ENCODE measurements at regions not wholly inside any gene's neighbourhood (a gene's known extent, or its start where the extent isn't known, plus 50 kb on each side); places are given as distances from the start of the nearest gene placed in this dataset.

DNA sequence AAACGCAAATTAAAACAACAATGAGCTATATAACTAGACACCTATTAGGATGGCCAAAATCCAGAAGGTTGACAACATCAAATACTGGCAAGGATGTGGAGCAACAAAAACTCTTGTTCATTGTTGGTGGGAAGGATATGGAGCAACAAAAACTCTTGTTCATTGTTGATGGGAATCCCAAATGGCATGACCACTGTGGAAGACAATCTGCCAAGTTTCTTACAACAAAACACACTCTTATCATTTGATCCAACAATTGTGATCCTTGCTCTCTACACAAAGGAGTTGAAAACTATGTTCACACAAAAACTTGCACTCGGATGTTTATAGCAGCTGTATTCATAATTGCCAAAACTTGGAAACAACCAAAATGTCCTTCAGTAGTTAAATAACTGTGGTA is 61.8 kb upstream of the LAMA2 start:
- H3K79me2 ChIP-seq: no peaks in the 10 kb centered on the region
- TF ChIP-seq, protein P1, sequence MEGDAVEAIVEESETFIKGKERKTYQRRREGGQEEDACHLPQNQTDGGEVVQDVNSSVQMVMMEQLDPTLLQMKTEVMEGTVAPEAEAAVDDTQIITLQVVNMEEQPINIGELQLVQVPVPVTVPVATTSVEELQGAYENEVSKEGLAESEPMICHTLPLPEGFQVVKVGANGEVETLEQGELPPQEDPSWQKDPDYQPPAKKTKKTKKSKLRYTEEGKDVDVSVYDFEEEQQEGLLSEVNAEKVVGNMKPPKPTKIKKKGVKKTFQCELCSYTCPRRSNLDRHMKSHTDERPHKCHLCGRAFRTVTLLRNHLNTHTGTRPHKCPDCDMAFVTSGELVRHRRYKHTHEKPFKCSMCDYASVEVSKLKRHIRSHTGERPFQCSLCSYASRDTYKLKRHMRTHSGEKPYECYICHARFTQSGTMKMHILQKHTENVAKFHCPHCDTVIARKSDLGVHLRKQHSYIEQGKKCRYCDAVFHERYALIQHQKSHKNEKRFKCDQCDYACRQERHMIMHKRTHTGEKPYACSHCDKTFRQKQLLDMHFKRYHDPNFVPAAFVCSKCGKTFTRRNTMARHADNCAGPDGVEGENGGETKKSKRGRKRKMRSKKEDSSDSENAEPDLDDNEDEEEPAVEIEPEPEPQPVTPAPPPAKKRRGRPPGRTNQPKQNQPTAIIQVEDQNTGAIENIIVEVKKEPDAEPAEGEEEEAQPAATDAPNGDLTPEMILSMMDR (IDR thresholded peaks at IDR 0.05; ENCODE audit: poor library complexity): no peak
- TF ChIP-seq EZH2phosphoT487 (IDR thresholded peaks at IDR 0.05; ENCODE audit: low read depth, severe bottlenecking, unreplicated experiment) (no peak), EZH2 (IDR thresholded peaks at IDR 0.05; ENCODE audit: borderline replicate concordance) (no peak)
- no peaks in the 10 kb centered on the region for H3K9me3 ChIP-seq (ENCODE audit: low read depth)
- 85% methylated on average over 2 of the region's 2 CpGs for WGBS (ENCODE audit: low lambda C conversion rate, missing lambda C conversion rate)
- H4K20me1 ChIP-seq (ENCODE audit: insufficient read depth, poor library complexity, severe bottlenecking): no peaks in the 10 kb centered on the region
- DNase-seq (ENCODE audit: low spot score): no peak
- no peak overlapping the region for H3K27ac ChIP-seq
- H2AFZ ChIP-seq: no peak overlapping the region
- H3K4me2 ChIP-seq: no peak overlapping the region
- H3K4me3 ChIP-seq: no peak overlapping the region
- H3K36me3 ChIP-seq (replicated peaks; ENCODE audit: insufficient read depth, low read depth): no peaks in the 10 kb centered on the region
- H3K4me1 ChIP-seq (ENCODE audit: insufficient read depth): no peaks in the 10 kb centered on the region
- H3K9me2 ChIP-seq (replicated peaks; ENCODE audit: insufficient read depth): no peaks in the 10 kb centered on the region
- no peaks in the 10 kb centered on the region for H3K27me3 ChIP-seq

DNA sequence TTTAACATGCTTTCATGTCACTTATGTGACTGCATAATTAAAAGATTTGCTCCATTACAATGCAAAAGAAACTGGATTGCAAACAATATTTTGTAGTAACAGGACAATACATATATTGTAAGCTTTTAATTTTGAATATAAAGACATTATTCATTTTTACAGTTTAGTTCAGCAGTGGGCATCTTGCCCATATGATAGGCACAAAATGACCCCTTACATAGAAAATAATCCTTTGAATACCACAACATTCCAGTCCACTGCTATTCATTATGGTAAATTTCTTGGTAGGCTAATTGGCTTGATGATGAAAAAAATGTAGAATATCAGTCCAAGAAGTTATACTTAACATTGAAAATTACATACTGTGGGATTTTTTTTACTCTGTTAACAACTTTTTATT is 74.1 kb upstream of the LAMA2 start:
- Histone ChIP-seq H3K4me3 (no peak overlapping the region), H3K9me2 (replicated peaks; ENCODE audit: insufficient read depth) (no peaks in the 10 kb centered on the region), H4K20me1 (ENCODE audit: insufficient read depth, poor library complexity, severe bottlenecking) (no peaks in the 10 kb centered on the region), H3K27ac (no peak overlapping the region), H2AFZ (no peak overlapping the region), H3K4me2 (no peak overlapping the region), H3K4me1 (ENCODE audit: insufficient read depth) (no peaks in the 10 kb centered on the region), H3K79me2 (no peaks in the 10 kb centered on the region), H3K36me3 (replicated peaks; ENCODE audit: insufficient read depth, low read depth) (no peaks in the 10 kb centered on the region), H3K9me3 (ENCODE audit: low read depth) (no peaks in the 10 kb centered on the region), H3K27me3 (no peaks in the 10 kb centered on the region)
- TF ChIP-seq, protein P1 (IDR thresholded peaks at IDR 0.05; ENCODE audit: poor library complexity): no peak
- no peak for TF ChIP-seq EZH2 (IDR thresholded peaks at IDR 0.05; ENCODE audit: borderline replicate concordance)
- TF ChIP-seq EZH2phosphoT487 (IDR thresholded peaks at IDR 0.05; ENCODE audit: low read depth, severe bottlenecking, unreplicated experiment): no peak
- DNase-seq (ENCODE audit: low spot score): no peak

DNA sequence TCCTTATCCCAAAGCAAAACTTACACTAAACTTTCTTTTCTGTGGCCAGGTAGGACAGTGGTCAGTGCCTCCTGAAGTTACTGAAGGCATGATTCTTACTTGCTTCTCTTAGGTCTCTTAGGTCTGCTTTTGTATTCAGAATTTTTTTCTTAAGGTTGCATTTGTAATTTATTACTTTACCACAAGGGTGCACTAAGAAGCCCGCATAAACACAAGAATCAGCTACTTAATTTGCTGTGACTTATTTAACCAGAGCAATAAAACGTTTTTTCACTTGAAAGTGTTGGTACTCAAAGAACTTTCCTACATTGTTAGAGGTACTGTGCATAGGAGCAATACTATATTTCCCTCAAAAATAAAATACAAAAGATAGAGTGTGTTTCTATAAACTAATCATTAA is 75.4 kb upstream of the LAMA2 start:
- no peaks in the 10 kb centered on the region for H3K27me3 ChIP-seq
- H4K20me1 ChIP-seq (ENCODE audit: insufficient read depth, poor library complexity, severe bottlenecking): no peaks in the 10 kb centered on the region
- H3K79me2 ChIP-seq: no peaks in the 10 kb centered on the region
- no peak for TF ChIP-seq EZH2 (IDR thresholded peaks at IDR 0.05; ENCODE audit: borderline replicate concordance)
- TF ChIP-seq, protein P1 (IDR thresholded peaks at IDR 0.05; ENCODE audit: poor library complexity): peak; percentile 65
- TF ChIP-seq EZH2phosphoT487 (IDR thresholded peaks at IDR 0.05; ENCODE audit: low read depth, severe bottlenecking, unreplicated experiment): no peak
- H3K27ac ChIP-seq: no peak overlapping the region
- H3K4me3 ChIP-seq: no peak overlapping the region
- H3K4me1 ChIP-seq (ENCODE audit: insufficient read depth): no peaks in the 10 kb centered on the region
- H3K9me2 ChIP-seq (replicated peaks; ENCODE audit: insufficient read depth): no peaks in the 10 kb centered on the region
- H3K9me3 ChIP-seq (ENCODE audit: low read depth): no peaks in the 10 kb centered on the region
- no peak overlapping the region for H3K4me2 ChIP-seq
- 13% methylated on average over 2 of the region's 2 CpGs for WGBS (ENCODE audit: low lambda C conversion rate, missing lambda C conversion rate)
- H3K36me3 ChIP-seq (replicated peaks; ENCODE audit: insufficient read depth, low read depth): no peaks in the 10 kb centered on the region
- peak; percentile 35 for DNase-seq (ENCODE audit: low spot score)
- no peak overlapping the region for H2AFZ ChIP-seq

DNA sequence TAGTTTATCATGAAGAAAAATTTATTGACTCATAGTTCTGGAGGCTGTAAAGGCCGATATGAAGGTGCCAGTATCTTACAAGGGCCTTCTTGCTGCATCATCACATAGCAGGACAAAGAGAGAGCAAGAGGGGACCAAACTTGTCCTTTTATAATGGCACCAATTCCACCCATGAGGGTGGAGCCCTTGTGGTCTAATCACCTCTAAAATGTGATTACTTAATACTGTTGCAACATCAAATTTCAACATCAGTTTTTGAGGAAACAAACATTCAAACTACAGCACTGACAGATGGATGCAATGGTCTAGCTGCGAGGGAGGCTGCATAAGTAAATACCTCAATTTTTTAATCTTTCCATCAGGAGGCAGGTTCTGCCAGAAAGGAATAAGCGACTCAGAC is 76.7 kb upstream of the LAMA2 start:
- Histone ChIP-seq H3K27ac (no peak overlapping the region), H3K9me2 (replicated peaks; ENCODE audit: insufficient read depth) (no peaks in the 10 kb centered on the region), H3K4me3 (no peak overlapping the region), H3K4me1 (ENCODE audit: insufficient read depth) (no peaks in the 10 kb centered on the region), H2AFZ (no peak overlapping the region), H4K20me1 (ENCODE audit: insufficient read depth, poor library complexity, severe bottlenecking) (no peaks in the 10 kb centered on the region), H3K36me3 (replicated peaks; ENCODE audit: insufficient read depth, low read depth) (no peaks in the 10 kb centered on the region), H3K4me2 (no peak overlapping the region), H3K27me3 (no peaks in the 10 kb centered on the region), H3K79me2 (no peaks in the 10 kb centered on the region), H3K9me3 (ENCODE audit: low read depth) (no peaks in the 10 kb centered on the region)
- TF ChIP-seq EZH2 (IDR thresholded peaks at IDR 0.05; ENCODE audit: borderline replicate concordance) (no peak), EZH2phosphoT487 (IDR thresholded peaks at IDR 0.05; ENCODE audit: low read depth, severe bottlenecking, unreplicated experiment) (no peak)
- TF ChIP-seq, protein P1 (IDR thresholded peaks at IDR 0.05; ENCODE audit: poor library complexity): no peak
- WGBS (ENCODE audit: low lambda C conversion rate, missing lambda C conversion rate): 77% methylated on average over 3 of the region's 3 CpGs
- DNase-seq (ENCODE audit: low spot score): no peak
